A673 (cell line): ENCODE measurements at regions not wholly inside any gene's neighbourhood (a gene's known extent, or its start where the extent isn't known, plus 50 kb on each side); places are given as distances from the start of the nearest gene placed in this dataset.

Source experiments
- CTCF ChIP-seq: fragments of 300-800, 200-600 bp; sonication (generic); conservative IDR thresholded peaks from 2 replicates; pipeline ENCODE4 v1.5.1; 2017; ENCODE audit warnings: low read depth, mild to moderate bottlenecking, antibody characterized with exemption, low read length, moderate library complexity, mixed read lengths
- EZH2 ChIP-seq: fragments of 200-600 bp; sonication (generic); IDR thresholded peaks from 2 replicates; pipeline ENCODE4 v1.6.1; 2017; ENCODE audit warnings: borderline replicate concordance, low read depth, mild to moderate bottlenecking, mixed read lengths, antibody characterized with exemption, low read length; ENCODE audit not compliant: poor library complexity, severe bottlenecking

GRCh38 chr21:35952651-35953340 is 107.5 kb downstream of the SETD4 start:
- TF ChIP-seq CTCF (no peak), EZH2 (no peak)
